Calu3 (cell line): ENCODE measurements at regions not wholly inside any gene's neighbourhood (a gene's known extent, or its start where the extent isn't known, plus 50 kb on each side); places are given as distances from the start of the nearest gene placed in this dataset.

Experiments used
- BruUV-seq: library from RNA; stranded (reverse); fragments of 400-500 nt; replicated peaks from 2 replicates; lab custom pipeline; 2021; lab: Mats Ljungman, UMichigan
- CTCF ChIA-PET: fragments of 300-600 bp; sonication (Branson Sonifier 250); formaldehyde crosslinking; loops from one replicate; lab custom pipeline; 2022; ENCODE audit warnings: antibody characterized with exemption; lab: Charles Lee
- DNase-seq: peaks from one replicate; pipeline ENCODE4 v3.0.0; 2022
- H3K27ac Mint-ChIP-seq: one replicate; pipeline ENCODE4 v1.8.0; 2022; ENCODE audit warnings: mixed read lengths; ENCODE audit not compliant: unreplicated experiment
- H3K27me3 Mint-ChIP-seq: one replicate; pipeline ENCODE4 v1.8.0; 2022; ENCODE audit warnings: mixed read lengths; ENCODE audit not compliant: unreplicated experiment
- H3K36me3 Mint-ChIP-seq: one replicate; pipeline ENCODE4 v1.8.0; 2022; ENCODE audit warnings: mild to moderate bottlenecking, moderate library complexity, mixed read lengths; ENCODE audit not compliant: insufficient read depth, unreplicated experiment
- H3K4me1 Mint-ChIP-seq: one replicate; pipeline ENCODE4 v1.8.0; 2022; ENCODE audit warnings: mild to moderate bottlenecking, low read depth, mixed read lengths; ENCODE audit not compliant: unreplicated experiment
- H3K4me3 Mint-ChIP-seq: one replicate; pipeline ENCODE4 v1.8.0; 2022; ENCODE audit warnings: mild to moderate bottlenecking, low read depth, moderate library complexity, mixed read lengths; ENCODE audit not compliant: unreplicated experiment
- H3K9me3 Mint-ChIP-seq: one replicate; pipeline ENCODE4 v1.8.0; 2022; ENCODE audit warnings: low read depth, mixed read lengths; ENCODE audit not compliant: unreplicated experiment
- intact Hi-C: fragments of 100-400 bp; cut with micrococcal nuclease; formaldehyde crosslinking; loops from one replicate; pipeline ENCODE4 v1.10.0; 2022; ENCODE audit not compliant: unreplicated experiment
- TF ChIP-seq, protein P1 (sequence below): fragments of 200-600 bp; IDR thresholded peaks from one replicate; pipeline ENCODE4 v1.8.0; 2022; ENCODE audit warnings: antibody characterized with exemption; ENCODE audit not compliant: unreplicated experiment

DNA sequence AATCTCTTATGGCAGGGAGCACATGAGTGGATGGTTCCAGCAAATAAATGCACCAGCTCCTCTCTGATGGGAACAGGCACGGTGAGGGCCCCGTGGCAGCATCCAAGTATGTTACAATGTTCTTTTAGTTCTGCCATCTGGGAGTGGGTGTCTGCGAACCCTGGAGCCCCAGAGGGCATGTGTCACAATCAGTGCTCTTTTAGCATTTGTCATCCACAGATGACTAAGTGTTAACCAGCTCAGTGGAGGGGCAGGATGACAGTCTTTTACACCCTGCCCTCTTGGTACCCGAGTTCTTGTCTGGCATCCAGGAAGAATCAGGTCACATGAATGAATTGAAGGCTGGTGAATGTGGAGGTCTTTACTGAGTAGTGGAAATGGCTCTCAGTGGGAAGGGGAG lies 560.4 kb upstream of the FLRT2 start:
- Mint-ChIP-seq H3K4me1 (no peaks in the 10 kb centered on the region), H3K9me3 (peaks cover 7% of the 10 kb centered on the region), H3K27me3 (no peaks in the 10 kb centered on the region), H3K27ac (no peak overlapping the region), H3K36me3 (no peaks in the 10 kb centered on the region), H3K4me3 (no peak overlapping the region)
- no TSS peak for BruUV-seq
- TF ChIP-seq, protein P1, sequence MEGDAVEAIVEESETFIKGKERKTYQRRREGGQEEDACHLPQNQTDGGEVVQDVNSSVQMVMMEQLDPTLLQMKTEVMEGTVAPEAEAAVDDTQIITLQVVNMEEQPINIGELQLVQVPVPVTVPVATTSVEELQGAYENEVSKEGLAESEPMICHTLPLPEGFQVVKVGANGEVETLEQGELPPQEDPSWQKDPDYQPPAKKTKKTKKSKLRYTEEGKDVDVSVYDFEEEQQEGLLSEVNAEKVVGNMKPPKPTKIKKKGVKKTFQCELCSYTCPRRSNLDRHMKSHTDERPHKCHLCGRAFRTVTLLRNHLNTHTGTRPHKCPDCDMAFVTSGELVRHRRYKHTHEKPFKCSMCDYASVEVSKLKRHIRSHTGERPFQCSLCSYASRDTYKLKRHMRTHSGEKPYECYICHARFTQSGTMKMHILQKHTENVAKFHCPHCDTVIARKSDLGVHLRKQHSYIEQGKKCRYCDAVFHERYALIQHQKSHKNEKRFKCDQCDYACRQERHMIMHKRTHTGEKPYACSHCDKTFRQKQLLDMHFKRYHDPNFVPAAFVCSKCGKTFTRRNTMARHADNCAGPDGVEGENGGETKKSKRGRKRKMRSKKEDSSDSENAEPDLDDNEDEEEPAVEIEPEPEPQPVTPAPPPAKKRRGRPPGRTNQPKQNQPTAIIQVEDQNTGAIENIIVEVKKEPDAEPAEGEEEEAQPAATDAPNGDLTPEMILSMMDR, result no peak
- intact Hi-C loops, result no loop called here
- no peak for DNase-seq
- CTCF ChIA-PET, result no interaction called here

DNA sequence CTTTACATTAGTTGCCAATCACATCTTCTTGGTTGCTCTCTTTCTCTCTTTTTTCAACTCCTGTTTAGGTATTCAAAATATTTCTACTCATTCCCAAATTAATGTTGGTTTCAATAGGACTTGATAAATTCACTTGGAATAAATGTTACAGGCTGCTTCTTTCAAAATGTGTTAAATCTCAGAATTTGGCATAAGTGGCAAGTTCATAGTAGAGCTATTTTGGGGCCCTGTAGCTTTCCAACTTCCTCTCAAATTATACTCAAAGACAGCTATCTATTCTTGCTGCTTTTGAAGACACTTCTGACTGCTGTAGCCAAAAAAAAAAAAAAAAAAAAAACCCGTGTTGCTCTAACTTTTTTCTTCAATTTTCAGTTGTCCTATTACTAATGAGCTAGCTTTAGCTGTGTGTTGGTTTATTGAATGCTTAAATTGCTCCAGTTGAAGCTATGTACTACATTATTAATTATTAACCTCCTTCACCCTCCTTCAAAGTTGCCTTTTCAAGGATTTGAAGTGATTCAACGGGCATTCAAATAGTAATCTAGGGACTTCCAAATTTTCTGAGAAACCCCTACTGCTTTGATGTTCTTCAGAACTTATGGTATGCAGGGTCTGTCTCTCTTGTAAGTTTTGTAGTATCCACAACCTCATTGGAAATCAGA lies 554.6 kb upstream of the FLRT2 start:
- TF ChIP-seq, protein P1, result no peak
- no peaks in the 10 kb centered on the region for H3K4me1 Mint-ChIP-seq
- no peaks in the 10 kb centered on the region for H3K27me3 Mint-ChIP-seq
- intact Hi-C loops, result no loop called here
- no peak overlapping the region for H3K27ac Mint-ChIP-seq
- H3K36me3 Mint-ChIP-seq, result no peaks in the 10 kb centered on the region
- no TSS peak for BruUV-seq
- peaks cover 12% of the 10 kb centered on the region for H3K9me3 Mint-ChIP-seq
- DNase-seq, result no peak
- CTCF ChIA-PET, result no interaction called here
- H3K4me3 Mint-ChIP-seq, result no peak overlapping the region

DNA sequence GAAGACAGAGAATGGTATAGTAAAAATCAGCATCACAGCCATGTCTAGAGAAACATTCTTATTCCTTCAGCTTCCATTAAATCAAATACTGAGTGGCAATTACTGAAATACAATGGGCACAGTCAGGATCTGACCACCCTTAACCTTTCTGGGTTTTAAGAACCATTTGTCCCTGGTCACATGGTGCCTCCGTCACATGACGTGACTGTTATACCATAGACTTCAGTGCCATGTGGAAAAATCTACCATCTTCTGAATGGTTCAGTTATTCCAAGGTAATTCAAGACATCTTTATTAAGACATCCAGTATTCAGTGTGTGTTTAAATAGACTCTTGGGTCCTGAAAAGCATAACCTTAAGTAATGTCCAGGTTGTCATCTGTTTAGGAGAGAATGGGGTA lies 553.1 kb upstream of the FLRT2 start:
- peaks cover 12% of the 10 kb centered on the region for H3K9me3 Mint-ChIP-seq
- DNase-seq, result no peak
- CTCF ChIA-PET, result no interaction called here
- no peak overlapping the region for H3K4me3 Mint-ChIP-seq
- intact Hi-C loops, result no loop called here
- TF ChIP-seq, protein P1, result no peak
- no TSS peak for BruUV-seq
- H3K27ac Mint-ChIP-seq, result no peak overlapping the region
- no peaks in the 10 kb centered on the region for H3K4me1 Mint-ChIP-seq
- no peaks in the 10 kb centered on the region for H3K36me3 Mint-ChIP-seq
- H3K27me3 Mint-ChIP-seq, result no peaks in the 10 kb centered on the region

DNA sequence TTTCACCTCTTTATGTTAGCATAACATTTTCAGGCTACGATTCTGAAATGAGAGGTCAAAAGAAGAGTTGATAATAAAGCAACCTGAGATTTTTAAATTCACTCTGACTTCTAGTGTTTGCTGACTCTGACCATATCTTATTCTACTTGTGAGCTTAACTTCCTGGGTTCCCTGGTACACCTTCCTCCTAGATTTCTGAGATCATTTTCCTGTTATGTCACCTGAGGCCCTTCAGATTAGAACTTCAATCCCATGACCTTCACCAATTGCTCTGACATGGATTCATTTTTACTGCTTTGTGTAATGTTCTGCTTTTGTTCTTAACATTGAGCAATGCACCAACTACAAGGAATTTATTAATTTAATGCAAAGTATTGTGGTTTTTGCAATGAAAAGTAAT lies 542.9 kb upstream of the FLRT2 start:
- Mint-ChIP-seq H3K4me1 (no peaks in the 10 kb centered on the region), H3K9me3 (peaks cover 10% of the 10 kb centered on the region), H3K27me3 (no peaks in the 10 kb centered on the region), H3K4me3 (no peak overlapping the region), H3K36me3 (no peaks in the 10 kb centered on the region), H3K27ac (no peak overlapping the region)
- intact Hi-C loops, result no loop called here
- DNase-seq, result no peak
- CTCF ChIA-PET, result no interaction called here
- BruUV-seq, result no TSS peak
- TF ChIP-seq, protein P1, result no peak
